ENCODE measurements at regions not wholly inside any gene's neighbourhood (a gene's known extent, or its start where the extent isn't known, plus 50 kb on each side); places are given as distances from the start of the nearest gene placed in this dataset.

GRCh38 chr4:150002561-150002960 is 75.7 kb upstream of the DCLK2 start:
- TF ChIP-seq CTCF (IDR thresholded peaks at IDR 0.05), result no peak
- no peak for TF ChIP-seq EP300 (IDR thresholded peaks at IDR 0.05)
- TF ChIP-seq POLR2A (IDR thresholded peaks at IDR 0.05), result no peak
